GM23338 (cell line): ENCODE measurements at regions not wholly inside any gene's neighbourhood (a gene's known extent, or its start where the extent isn't known, plus 50 kb on each side); places are given as distances from the start of the nearest gene placed in this dataset.

ENCODE experiments used
- ATAC-seq: fragments of 200-7000 bp; cut with Tn5 transposase; 3 replicates; pipeline ENCODE4 v1.9.1; 2020
- DNase-seq: peaks from one replicate; pipeline ENCODE4 v3.0.0-alpha.2; 2015; ENCODE audit warnings: low spot score
- H2AFZ ChIP-seq: fragments of 200-600 bp; sonication (generic); 2 replicates; pipeline ENCODE4 v1.8.0; 2016; ENCODE audit warnings: antibody characterized with exemption, mild to moderate bottlenecking, moderate library complexity
- H3F3A ChIP-seq: fragments of 200-600 bp; sonication (generic); replicated peaks from 2 replicates; pipeline ENCODE4 v1.8.0; 2017; ENCODE audit warnings: antibody characterized with exemption, mixed run types, low read depth
- H3K27ac ChIP-seq: fragments of 200-600 bp; sonication (generic); 2 replicates; pipeline ENCODE4 v1.6.1; 2016; ENCODE audit warnings: low read depth
- H3K27me3 ChIP-seq: fragments of 200-600 bp; sonication (generic); 2 replicates; pipeline ENCODE4 v1.8.0; 2016; ENCODE audit warnings: mild to moderate bottlenecking, mixed run types, moderate library complexity; ENCODE audit not compliant: insufficient read depth
- H3K36me3 ChIP-seq: fragments of 200-600 bp; sonication (generic); 2 replicates; pipeline ENCODE4 v1.8.0; 2016; ENCODE audit warnings: mild to moderate bottlenecking; ENCODE audit not compliant: insufficient read depth
- H3K4me1 ChIP-seq: fragments of 200-600 bp; sonication (generic); 2 replicates; pipeline ENCODE4 v1.8.0; 2016; ENCODE audit warnings: mild to moderate bottlenecking, moderate library complexity; ENCODE audit not compliant: insufficient read depth
- H3K4me2 ChIP-seq: fragments of 200-600 bp; sonication (generic); 2 replicates; pipeline ENCODE4 v1.7.1; 2017; ENCODE audit warnings: mixed run types
- H3K4me3 ChIP-seq: fragments of 200-600 bp; sonication (generic); 2 replicates; pipeline ENCODE4 v1.6.1; 2016; ENCODE audit warnings: mixed run types
- H3K79me2 ChIP-seq: fragments of 200-600 bp; sonication (generic); replicated peaks from 2 replicates; pipeline ENCODE4 v1.8.0; 2017; ENCODE audit warnings: mild to moderate bottlenecking; ENCODE audit not compliant: insufficient read depth
- H3K9me2 ChIP-seq: fragments of 200-600 bp; sonication (generic); 2 replicates; pipeline ENCODE4 v1.8.0; 2017; ENCODE audit not compliant: insufficient read depth
- H4K20me1 ChIP-seq: fragments of 200-600 bp; sonication (generic); replicated peaks from 2 replicates; pipeline ENCODE4 v1.8.0; 2017; ENCODE audit warnings: mild to moderate bottlenecking; ENCODE audit not compliant: insufficient read depth
- H3K27ac Mint-ChIP-seq: 2 replicates; pipeline ENCODE4 v1.8.0; 2020; ENCODE audit warnings: inconsistent platforms, mild to moderate bottlenecking, moderate library complexity, mixed read lengths
- H3K27me3 Mint-ChIP-seq: 3 replicates; pipeline ENCODE4 v1.8.0; 2022; ENCODE audit warnings: low read depth, mild to moderate bottlenecking, moderate library complexity, mixed read lengths, inconsistent platforms; ENCODE audit not compliant: insufficient read depth, poor library complexity
- H3K36me3 Mint-ChIP-seq: 3 replicates; pipeline ENCODE4 v1.8.0; 2021; ENCODE audit warnings: low read depth, mild to moderate bottlenecking, inconsistent platforms, moderate library complexity, mixed read lengths
- H3K4me1 Mint-ChIP-seq: 3 replicates; pipeline ENCODE4 v1.8.0; 2020; ENCODE audit warnings: mild to moderate bottlenecking, inconsistent platforms, mixed read lengths
- H3K4me3 Mint-ChIP-seq: 3 replicates; pipeline ENCODE4 v1.8.0; 2021; ENCODE audit warnings: moderate library complexity, mild to moderate bottlenecking, inconsistent platforms, mixed read lengths
- H3K9me3 Mint-ChIP-seq: 3 replicates; pipeline ENCODE4 v1.8.0; 2020; ENCODE audit warnings: moderate library complexity, mild to moderate bottlenecking, inconsistent platforms, mixed read lengths
- CREB1 ChIP-seq: fragments of 250-450 bp; sonication (Bioruptor Pico); IDR thresholded peaks from 2 replicates; pipeline ENCODE4 v1.5.0; 2020; ENCODE audit warnings: low read depth, mild to moderate bottlenecking, moderate library complexity
- CTCF ChIP-seq, 2 experiments: fragments of 200-600 bp in 1 of 2; sonication (generic) in 1 of 2; conservative IDR thresholded peaks; 2 replicates each; pipeline versions ENCODE4 v1.5.1 to v1.6.1; 2016 to 2017; ENCODE audit warnings: antibody characterized with exemption in 2 of 2, low read depth in 2 of 2, mild to moderate bottlenecking in 2 of 2, moderate library complexity in 1 of 2
- EZH2 ChIP-seq: fragments of 200-600 bp; sonication (generic); IDR thresholded peaks from one replicate; pipeline ENCODE4 v1.8.0; 2017; ENCODE audit warnings: antibody characterized with exemption, mild to moderate bottlenecking, low read depth; ENCODE audit not compliant: unreplicated experiment
- JUNB ChIP-seq: IDR thresholded peaks from one replicate; pipeline ENCODE4 v1.6.1; 2016; ENCODE audit warnings: antibody characterized with exemption; ENCODE audit not compliant: unreplicated experiment
- REST ChIP-seq: IDR thresholded peaks from one replicate; pipeline ENCODE4 v1.6.1; 2018; ENCODE audit warnings: antibody characterized with exemption; ENCODE audit not compliant: unreplicated experiment
- STAT1 ChIP-seq: IDR thresholded peaks from one replicate; pipeline ENCODE4 v1.6.1; 2016; ENCODE audit warnings: antibody characterized with exemption; ENCODE audit not compliant: unreplicated experiment
- ZNF114 ChIP-seq: fragments of 250-450 bp; sonication (Bioruptor Pico); IDR thresholded peaks from 2 replicates; pipeline ENCODE4 v1.5.0; 2020; ENCODE audit warnings: mild to moderate bottlenecking, moderate library complexity
- ZNF331 ChIP-seq: fragments of 250-450 bp; sonication (Bioruptor Pico); IDR thresholded peaks from 2 replicates; pipeline ENCODE4 v1.5.0; 2020; ENCODE audit warnings: low read depth, mild to moderate bottlenecking, moderate library complexity
- ZNF462 ChIP-seq: fragments of 250-450 bp; sonication (Bioruptor Pico); IDR thresholded peaks from 2 replicates; pipeline ENCODE4 v1.5.0; 2020; ENCODE audit warnings: mild to moderate bottlenecking, moderate library complexity

GRCh38 chr4:127162741-127163140, 470.0 kb upstream of the INTU start (continued):
- TF ChIP-seq ZNF462 (CRISPR knock-in tag): no peak
- TF ChIP-seq REST: no peak
- TF ChIP-seq ZNF331 (CRISPR knock-in tag): no peak
- no peak for TF ChIP-seq STAT1
- TF ChIP-seq CREB1: no peak
- no peak for TF ChIP-seq EZH2

GRCh38 chr4:127165971-127166370, 466.8 kb upstream of the INTU start:
- H3K27ac Mint-ChIP-seq: no peak overlapping the region
- H2AFZ ChIP-seq: peak overlapping the region; percentile 39; the same call in 1 of the 2 replicates
- H3K36me3 Mint-ChIP-seq: peaks cover 5% of the 10 kb centered on the region; the same call in 2 of the 3 replicates
- TF ChIP-seq JUNB (no peak), ZNF114 (CRISPR knock-in tag) (no peak), CTCF (conservative IDR thresholded peaks at IDR 0.05; ENCODE audit: low read depth in 2 of 2) (no peak), STAT1 (no peak)

More at GRCh38 chr4:127165971-127166370, 466.8 kb upstream of the INTU start:
- no peaks in the 10 kb centered on the region for H3K27me3 ChIP-seq
- Mint-ChIP-seq H3K4me1 (no peaks in the 10 kb centered on the region), H3K27me3 (peaks cover 3% of the 10 kb centered on the region), H3K4me3 (no peak overlapping the region), H3K9me3 (peaks cover 13% of the 10 kb centered on the region)
- H3K4me2 ChIP-seq: no peak overlapping the region
- no peak overlapping the region for H3K27ac ChIP-seq
- no peak overlapping the region for H3K4me3 ChIP-seq
- H3K79me2 ChIP-seq: no peaks in the 10 kb centered on the region
- no peaks in the 10 kb centered on the region for H4K20me1 ChIP-seq
- H3K4me1 ChIP-seq: no peaks in the 10 kb centered on the region
- no peaks in the 10 kb centered on the region for H3F3A ChIP-seq
- ATAC-seq (no peak), DNase-seq (no peak)
- H3K36me3 ChIP-seq: no peaks in the 10 kb centered on the region
- peaks cover 11% of the 10 kb centered on the region for H3K9me2 ChIP-seq
